ENCODE measurements at regions not wholly inside any gene's neighbourhood (a gene's known extent, or its start where the extent isn't known, plus 50 kb on each side); places are given as distances from the start of the nearest gene placed in this dataset.

DNA sequence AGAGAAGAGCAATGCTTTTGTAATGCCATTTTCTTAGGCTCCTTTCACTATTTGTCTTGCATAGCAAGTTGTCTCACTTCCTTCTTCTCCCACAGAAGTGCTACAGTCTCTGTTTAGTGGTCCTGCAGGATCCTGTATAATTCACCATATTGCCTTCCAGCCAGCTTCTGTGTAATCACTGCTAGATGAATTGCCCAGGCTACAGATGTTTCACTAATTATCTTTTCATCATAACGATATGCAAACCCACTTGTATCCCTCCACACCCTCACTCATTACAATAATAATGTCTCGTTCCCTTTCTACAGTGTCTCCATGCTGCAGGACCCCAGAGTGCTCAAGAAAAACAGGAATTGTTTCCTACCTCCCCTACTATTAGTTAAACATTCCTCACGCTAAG, 402.9 kb downstream of the TBL1XR1 start:
- TF ChIP-seq POLR2AphosphoS5 (IDR thresholded peaks at IDR 0.05): no peak
- no peak for TF ChIP-seq CTCF (IDR thresholded peaks at IDR 0.05)

Measured in gastroesophageal sphincter (tissue), 3 donors.